Transverse colon (tissue), 4 donors: ENCODE measurements at regions not wholly inside any gene's neighbourhood (a gene's known extent, or its start where the extent isn't known, plus 50 kb on each side); places are given as distances from the start of the nearest gene placed in this dataset.

Experiments
- DNase-seq: peaks from one replicate; pipeline ENCODE4 v3.0.0-alpha.2; 2019
- H3K27ac ChIP-seq, 4 donors: fragments of 200-600 bp; sonication (generic); 2 replicates each; pipeline ENCODE4 v1.5.1; 2016 to 2018; ENCODE audit warnings: inconsistent platforms in 4 of 4
- H3K27me3 ChIP-seq: fragments of 200-600 bp; sonication (generic); 2 replicates; pipeline ENCODE4 v1.5.1; 2017; ENCODE audit warnings: inconsistent platforms
- H3K36me3 ChIP-seq, 4 donors: fragments of 200-600 bp; sonication (generic); 2 replicates each; pipeline ENCODE4 v1.5.1; 2017 to 2019; ENCODE audit warnings: inconsistent platforms in 4 of 4
- H3K4me1 ChIP-seq, 4 donors: fragments of 200-600 bp; sonication (generic); 2 replicates each; pipeline ENCODE4 v1.5.1; 2017 to 2020; ENCODE audit warnings: inconsistent platforms in 4 of 4
- H3K4me3 ChIP-seq, 4 donors: fragments of 200-600 bp; sonication (generic); 1 replicate in 1 of 4; 2 replicates in 3 of 4; pipeline versions ENCODE4 v1.5.1 to v1.6.1; 2017 to 2019; ENCODE audit warnings: inconsistent platforms in 4 of 4
- H3K9me3 ChIP-seq, 2 donors: fragments of 200-600 bp; sonication (generic); 2 replicates each; pipeline ENCODE4 v1.5.1; 2017 to 2019; ENCODE audit warnings: inconsistent platforms in 2 of 2
- EP300 ChIP-seq: sonication (generic); formaldehyde crosslinking; IDR thresholded peaks from one replicate; pipeline ENCODE4 v1.6.1; 2017; ENCODE audit warnings: antibody characterized with exemption, low read depth
- POLR2A ChIP-seq: fragments of 450-650 bp; IDR thresholded peaks from one replicate; pipeline ENCODE4 v1.6.1; 2016; ENCODE audit warnings: antibody characterized with exemption, mild to moderate bottlenecking, moderate library complexity
- POLR2AphosphoS5 ChIP-seq, 3 donors: sonication (generic); formaldehyde crosslinking; IDR thresholded peaks; one replicate each; pipeline ENCODE4 v1.6.1; 2016; ENCODE audit warnings: antibody characterized with exemption in 3 of 3
- WGBS, 2 donors: methylation state at CpG; one replicate each; pipeline ENCODE4 v1.1.5; 2018; ENCODE audit warnings: low coverage in 1 of 2; 5-methylcytosine and 5-hydroxymethylcytosine counted together
- in situ Hi-C, 4 donors: fragments of 200-750 bp; cut with MboI; loops; one replicate each; pipeline versions ENCODE4 v1.15.0 to v1.15.1; 2017; ENCODE audit warnings: low sequenced_read_pairs in 3 of 4, low pct_ligation_motif_present in 1 of 4, low pct_unique_long_range_greater_than_20kb in 1 of 4
- intact Hi-C: fragments of 100-400 bp; cut with DNase I; formaldehyde crosslinking; loops from one replicate; pipeline ENCODE4 v1.15.1; 2023; ENCODE audit warnings: low total_unique reads
- TF ChIP-seq, protein P1 (sequence below), 5 experiments: fragments of 200-600 bp in 3 of 5; fragments of 450-650 bp in 2 of 5; sonication (generic) in 3 of 5; IDR thresholded peaks; 1 replicate in 2 of 5; 2 replicates in 3 of 5; pipeline ENCODE4 v1.5.1; 2016 to 2017; ENCODE audit warnings: antibody characterized with exemption in 5 of 5, inconsistent platforms in 3 of 5, mild to moderate bottlenecking in 2 of 5, moderate library complexity in 1 of 5

DNA sequence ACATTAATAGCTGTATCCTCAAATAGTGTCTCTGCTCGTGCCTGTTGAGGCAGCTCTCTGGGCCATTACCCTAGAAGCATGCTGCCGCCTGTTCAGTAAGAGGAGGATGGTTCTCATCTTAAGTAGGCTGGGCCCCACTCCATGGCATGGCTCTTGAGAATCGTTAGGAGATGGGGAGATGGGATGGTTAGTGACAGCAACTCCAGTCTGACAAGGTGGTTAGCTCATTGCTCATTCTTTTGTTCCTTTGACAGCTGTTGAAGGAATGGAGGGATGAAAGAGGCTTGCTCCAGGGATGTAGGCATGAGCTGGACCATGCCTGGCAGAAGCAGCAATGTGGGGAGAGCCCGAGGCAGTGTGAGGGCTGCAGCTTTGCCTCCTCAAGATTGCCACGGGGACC is 68.2 kb downstream of the MAP10 start:
- Histone ChIP-seq H3K27me3 (no peaks in the 10 kb centered on the region), H3K27ac (no peak overlapping the region), H3K9me3 (no peaks in the 10 kb centered on the region), H3K4me1 (peaks cover 0 to 4% (median 0%) of the 10 kb centered on the region in 4 donors), H3K36me3 (no peaks in the 10 kb centered on the region), H3K4me3 (no peak overlapping the region)
- intact Hi-C loops: no loop called here
- WGBS, 2 donors: 80 to 82% methylated on average over 3 to 5 of the region's 5 CpGs
- DNase-seq: no peak
- TF ChIP-seq POLR2A (no peak), POLR2AphosphoS5 (IDR thresholded peaks at IDR 0.05) (no peak), EP300 (no peak)
- TF ChIP-seq, protein P1, sequence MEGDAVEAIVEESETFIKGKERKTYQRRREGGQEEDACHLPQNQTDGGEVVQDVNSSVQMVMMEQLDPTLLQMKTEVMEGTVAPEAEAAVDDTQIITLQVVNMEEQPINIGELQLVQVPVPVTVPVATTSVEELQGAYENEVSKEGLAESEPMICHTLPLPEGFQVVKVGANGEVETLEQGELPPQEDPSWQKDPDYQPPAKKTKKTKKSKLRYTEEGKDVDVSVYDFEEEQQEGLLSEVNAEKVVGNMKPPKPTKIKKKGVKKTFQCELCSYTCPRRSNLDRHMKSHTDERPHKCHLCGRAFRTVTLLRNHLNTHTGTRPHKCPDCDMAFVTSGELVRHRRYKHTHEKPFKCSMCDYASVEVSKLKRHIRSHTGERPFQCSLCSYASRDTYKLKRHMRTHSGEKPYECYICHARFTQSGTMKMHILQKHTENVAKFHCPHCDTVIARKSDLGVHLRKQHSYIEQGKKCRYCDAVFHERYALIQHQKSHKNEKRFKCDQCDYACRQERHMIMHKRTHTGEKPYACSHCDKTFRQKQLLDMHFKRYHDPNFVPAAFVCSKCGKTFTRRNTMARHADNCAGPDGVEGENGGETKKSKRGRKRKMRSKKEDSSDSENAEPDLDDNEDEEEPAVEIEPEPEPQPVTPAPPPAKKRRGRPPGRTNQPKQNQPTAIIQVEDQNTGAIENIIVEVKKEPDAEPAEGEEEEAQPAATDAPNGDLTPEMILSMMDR (IDR thresholded peaks at IDR 0.05): no peak
- in situ Hi-C loops: no loop called here

DNA sequence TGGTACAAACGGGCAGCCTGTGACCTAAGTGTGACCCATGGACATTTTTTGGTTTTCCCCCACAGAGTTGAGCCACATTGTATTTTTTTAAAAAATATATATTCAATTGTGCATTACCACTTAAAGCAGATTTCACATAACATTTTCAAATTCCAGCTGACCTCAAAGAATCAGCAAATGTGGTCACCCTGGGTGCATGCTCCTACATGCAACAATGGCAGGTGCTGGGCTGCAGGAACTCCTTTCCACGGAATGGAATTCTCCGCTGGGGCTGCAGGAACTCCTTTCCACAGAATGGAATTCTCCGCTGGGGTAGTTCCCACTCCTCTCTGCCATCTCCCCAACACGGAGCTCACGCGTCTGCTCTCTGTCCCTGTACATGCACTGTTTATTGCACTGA is 68.7 kb downstream of the MAP10 start:
- Histone ChIP-seq H3K36me3 (no peaks in the 10 kb centered on the region), H3K27me3 (no peaks in the 10 kb centered on the region), H3K4me1 (peaks cover 0 to 4% (median 0%) of the 10 kb centered on the region in 4 donors), H3K27ac (no peak overlapping the region), H3K4me3 (no peak overlapping the region), H3K9me3 (no peaks in the 10 kb centered on the region)
- WGBS, 2 donors: 86 to 94% methylated on average over 1 to 7 of the region's 7 CpGs
- in situ Hi-C loops (no loop called here), intact Hi-C loops (no loop called here)
- DNase-seq: no peak
- TF ChIP-seq POLR2A: no peak
- TF ChIP-seq EP300: no peak
- TF ChIP-seq, protein P1 (IDR thresholded peaks at IDR 0.05): no peak
- no peak for TF ChIP-seq POLR2AphosphoS5 (IDR thresholded peaks at IDR 0.05)

DNA sequence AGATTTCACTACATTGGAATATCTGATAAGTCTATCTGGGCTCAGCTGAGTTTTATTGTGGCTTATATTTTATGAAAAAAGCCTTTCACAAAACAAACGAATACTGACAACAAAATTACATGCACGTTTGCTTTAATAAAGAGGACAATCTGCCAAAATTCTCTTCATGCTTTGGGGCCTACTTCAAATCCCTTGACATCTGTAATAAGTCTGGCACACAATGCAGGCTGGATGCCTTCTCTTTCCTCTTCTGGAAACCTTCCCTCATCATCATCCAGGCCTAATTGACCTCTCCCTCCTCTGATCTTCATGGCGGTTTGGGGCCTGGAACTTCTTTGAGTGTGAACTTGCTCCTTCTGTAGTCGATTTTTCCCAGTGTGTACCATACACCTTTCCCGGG is 70.3 kb downstream of the MAP10 start:
- Histone ChIP-seq H3K27ac (no peak overlapping the region), H3K36me3 (no peaks in the 10 kb centered on the region), H3K4me1 (no peaks in the 10 kb centered on the region), H3K4me3 (no peak overlapping the region), H3K9me3 (no peaks in the 10 kb centered on the region), H3K27me3 (no peaks in the 10 kb centered on the region)
- intact Hi-C loops (no loop called here), in situ Hi-C loops (no loop called here)
- TF ChIP-seq POLR2AphosphoS5 (IDR thresholded peaks at IDR 0.05): no peak
- TF ChIP-seq, protein P1 (IDR thresholded peaks at IDR 0.05): no peak
- no peak for TF ChIP-seq POLR2A
- TF ChIP-seq EP300: no peak
- WGBS, 2 donors: 84 to 85% methylated on average over 3 to 5 of the region's 5 CpGs
- DNase-seq: no peak

- Histone ChIP-seq H3K4me1 (no peaks in the 10 kb centered on the region), H3K4me3 (no peak overlapping the region), H3K27me3 (no peaks in the 10 kb centered on the region), H3K27ac (no peak overlapping the region), H3K9me3 (no peaks in the 10 kb centered on the region), H3K36me3 (no peaks in the 10 kb centered on the region)
- WGBS, 2 donors: 83 to 86% methylated on average over 11 of the region's 11 CpGs
- intact Hi-C loops (no loop called here), in situ Hi-C loops (no loop called here)
- TF ChIP-seq EP300: no peak
- TF ChIP-seq, protein P1 (IDR thresholded peaks at IDR 0.05): no peak
- no peak for TF ChIP-seq POLR2AphosphoS5 (IDR thresholded peaks at IDR 0.05)
- no peak for TF ChIP-seq POLR2A
- DNase-seq: no peak
These were observed 71.5 kb downstream of the MAP10 start for GRCh38 chr1:232876506-232877364.
